Right lung (tissue), 2 donors: ENCODE measurements at regions not wholly inside any gene's neighbourhood (a gene's known extent, or its start where the extent isn't known, plus 50 kb on each side); places are given as distances from the start of the nearest gene placed in this dataset.

ENCODE experiments used
- DNase-seq, 2 donors: peaks; one replicate each; pipeline ENCODE4 v3.0.0-alpha.2; 2013

GRCh38 chr20:50374541-50375078 is 135.6 kb upstream of the PTPN1 start:
- DNase-seq, result no peak

GRCh38 chr20:50376179-50376887 is 133.8 kb upstream of the PTPN1 start:
- DNase-seq, result no peak

DNA sequence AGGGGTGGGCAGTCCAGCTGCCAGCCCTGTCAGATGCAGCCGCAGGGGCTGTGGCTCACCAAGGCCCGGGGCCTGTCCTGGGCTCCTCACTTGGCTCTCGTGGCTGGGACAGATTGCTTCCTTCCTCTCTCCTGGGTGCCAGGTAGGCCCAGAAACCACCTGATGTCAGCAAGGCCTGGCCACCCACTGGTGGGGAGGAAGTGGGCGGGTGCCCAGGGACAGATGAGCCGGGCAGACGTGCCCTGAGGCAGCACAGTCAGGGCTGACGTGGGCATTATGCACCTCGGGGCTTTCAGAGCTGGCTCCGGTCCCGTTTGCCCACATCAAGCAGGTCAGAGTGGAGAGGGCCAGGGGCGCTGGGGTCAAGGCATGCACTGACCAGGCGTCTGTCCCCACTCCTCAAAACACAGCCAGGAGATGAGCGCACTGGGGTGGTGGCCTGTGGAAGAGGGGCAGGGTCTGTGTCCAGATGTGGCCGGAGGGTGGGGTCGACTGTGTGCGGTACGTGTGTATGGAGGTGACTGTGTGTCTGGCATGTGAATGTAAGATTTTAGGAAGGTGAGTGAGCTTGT is 133.2 kb upstream of the PTPN1 start:
- DNase-seq, result no peak

GRCh38 chr20:50378170-50379000 is 131.8 kb upstream of the PTPN1 start:
- DNase-seq, result no peak

DNA sequence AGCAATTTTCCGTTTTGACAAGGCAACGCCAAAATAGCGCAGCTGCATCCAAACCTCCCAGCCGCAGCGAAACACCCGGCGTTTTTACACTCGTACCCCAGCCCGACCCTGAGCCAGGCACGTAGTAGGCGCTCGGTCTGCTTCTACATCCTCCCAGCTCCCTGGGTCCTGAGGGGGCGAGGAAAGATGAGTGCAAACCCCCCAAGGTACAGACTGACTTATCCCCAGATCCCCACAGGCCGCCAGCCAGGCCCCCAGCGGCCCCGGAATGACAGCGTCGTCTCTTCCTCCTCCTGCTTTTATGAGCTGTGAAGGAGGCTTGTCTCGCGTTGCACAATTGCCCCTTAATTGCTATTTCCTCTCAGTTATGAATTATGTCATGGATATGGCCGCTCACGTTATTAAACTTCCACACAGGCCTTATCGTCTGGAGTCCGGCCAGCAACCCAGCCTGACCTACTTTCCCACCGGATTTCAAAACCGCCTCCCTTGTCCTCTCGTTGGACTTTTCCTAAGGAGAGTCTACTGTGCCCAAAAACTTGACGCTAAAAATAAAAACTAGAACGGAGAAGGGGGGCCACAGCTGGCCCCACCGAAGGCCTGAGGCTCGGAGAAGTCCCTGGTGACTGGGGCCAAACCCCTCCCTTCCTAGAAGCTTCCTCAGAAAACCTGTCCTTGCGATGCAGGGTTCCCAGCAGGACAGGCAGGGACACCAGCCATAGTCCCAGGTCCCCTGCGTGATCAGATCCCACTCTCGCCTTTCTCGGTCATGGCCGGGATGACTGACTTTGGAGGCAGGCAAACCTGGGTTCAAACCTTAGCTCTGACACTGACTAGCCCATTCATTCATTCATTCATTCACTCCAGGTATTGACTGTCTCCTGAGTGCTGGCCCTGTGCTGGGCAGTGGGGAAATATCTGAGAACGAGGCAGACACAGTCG is 130.9 kb upstream of the PTPN1 start:
- peak; percentile 96 to 98 for DNase-seq

- DNase-seq, result no peak
These were observed 130.0 kb upstream of the PTPN1 start for GRCh38 chr20:50379991-50380696.

GRCh38 chr20:50380697-50381040 is 129.5 kb upstream of the PTPN1 start:
- no peak for DNase-seq

DNA sequence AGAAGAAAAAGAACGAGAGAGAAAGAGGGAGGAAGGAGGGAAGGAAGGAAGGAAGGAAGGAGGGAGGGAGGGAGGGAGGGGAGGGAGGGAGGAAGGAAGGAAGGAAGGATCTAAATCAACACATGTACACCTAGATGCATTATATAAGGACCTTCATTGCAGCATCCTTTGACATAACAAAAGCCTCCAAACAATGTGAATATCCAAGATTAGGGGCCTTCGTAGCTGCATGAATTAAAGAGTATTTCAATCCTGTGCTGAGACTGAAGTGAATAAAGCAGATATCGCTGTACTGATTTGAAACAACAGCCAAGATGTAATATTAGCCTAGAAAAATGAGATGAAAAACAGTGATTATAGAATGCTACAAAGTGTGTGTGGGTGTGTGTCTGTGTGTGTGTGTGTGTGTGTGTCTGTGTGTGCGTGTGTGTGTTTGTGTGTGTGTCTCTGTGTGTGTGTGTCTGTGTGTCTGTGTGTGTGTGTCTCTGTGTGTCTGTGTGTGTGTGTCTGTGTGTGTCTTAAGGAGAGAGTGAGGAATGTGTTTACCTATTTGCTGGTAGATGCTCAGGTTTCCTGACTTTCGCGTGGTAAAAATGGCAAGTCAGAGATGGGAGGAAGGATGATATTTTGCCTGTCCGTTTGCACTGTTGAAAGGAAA is 129.0 kb upstream of the PTPN1 start:
- DNase-seq, result no peak

GRCh38 chr20:50381771-50382593 is 128.2 kb upstream of the PTPN1 start:
- DNase-seq, result no peak

GRCh38 chr20:50385733-50386640 is 124.2 kb upstream of the PTPN1 start:
- no peak for DNase-seq

DNA sequence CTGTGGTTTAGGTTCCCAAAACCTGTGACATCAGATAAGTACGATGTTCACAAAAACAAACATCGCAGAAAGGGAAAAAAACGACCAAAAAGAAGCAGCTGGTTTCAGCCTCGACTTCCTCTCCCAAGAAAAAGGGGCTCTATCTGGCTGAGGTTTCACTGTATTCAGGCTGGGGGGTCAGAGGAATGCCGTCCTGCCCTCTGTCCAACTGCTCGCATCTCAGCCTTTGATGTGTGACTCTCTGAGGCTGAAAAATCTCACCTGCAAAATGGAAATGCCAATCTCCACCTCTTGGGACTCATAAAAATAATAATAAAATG is 123.6 kb upstream of the PTPN1 start:
- DNase-seq, result no peak

GRCh38 chr20:50387218-50387995 is 122.8 kb upstream of the PTPN1 start:
- DNase-seq, result no peak

DNA sequence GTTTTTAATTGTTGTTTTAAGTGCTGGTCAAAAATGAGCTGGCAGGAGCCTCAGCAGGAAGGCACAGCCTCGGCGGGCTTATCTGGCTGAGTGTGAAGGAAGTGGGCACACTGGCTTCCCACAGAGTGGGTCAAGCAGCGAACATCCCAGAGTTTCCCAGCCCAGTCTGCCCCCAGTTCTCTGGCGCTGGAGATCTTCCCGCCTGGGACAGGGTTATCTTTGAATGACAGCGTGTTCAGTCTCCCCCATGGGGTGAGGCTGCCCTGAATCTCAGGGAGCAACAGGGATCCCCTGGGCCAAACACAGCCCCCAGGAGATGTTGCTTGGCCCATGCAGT is 122.2 kb upstream of the PTPN1 start:
- no peak for DNase-seq

DNA sequence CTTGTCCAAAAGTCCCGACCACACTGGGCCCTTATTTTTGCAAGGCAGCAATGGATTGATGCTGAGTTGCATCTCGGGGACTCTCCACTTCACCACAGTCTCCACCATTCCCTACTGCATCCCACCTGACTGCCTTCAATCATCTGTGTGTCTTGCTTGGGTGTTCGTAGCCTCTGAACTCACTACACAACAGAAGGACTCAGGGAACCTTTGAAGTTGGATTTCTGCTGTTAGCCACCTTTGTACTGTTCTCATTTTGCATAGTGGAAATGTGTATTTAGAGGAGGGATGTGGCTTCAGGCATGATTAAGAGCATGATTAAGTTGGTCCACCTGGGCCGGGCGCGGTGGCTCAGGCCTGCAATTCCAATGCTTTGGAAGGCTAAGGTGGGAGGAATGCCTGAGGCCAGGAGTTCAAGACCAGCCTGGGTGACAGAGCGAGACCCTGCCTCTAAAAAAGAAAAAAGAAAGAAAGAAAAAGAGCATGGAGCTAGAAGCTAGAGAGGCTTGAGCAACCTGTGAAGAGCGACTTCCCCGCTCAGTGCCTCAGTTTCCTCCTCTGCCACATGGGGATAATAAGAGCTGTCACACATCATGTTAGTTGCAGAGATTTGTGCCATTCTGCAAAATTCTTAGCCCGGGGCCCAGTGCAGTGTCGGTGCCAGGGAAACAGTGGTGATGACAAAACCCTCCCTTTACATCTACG is 121.3 kb upstream of the PTPN1 start:
- DNase-seq, result no peak

DNA sequence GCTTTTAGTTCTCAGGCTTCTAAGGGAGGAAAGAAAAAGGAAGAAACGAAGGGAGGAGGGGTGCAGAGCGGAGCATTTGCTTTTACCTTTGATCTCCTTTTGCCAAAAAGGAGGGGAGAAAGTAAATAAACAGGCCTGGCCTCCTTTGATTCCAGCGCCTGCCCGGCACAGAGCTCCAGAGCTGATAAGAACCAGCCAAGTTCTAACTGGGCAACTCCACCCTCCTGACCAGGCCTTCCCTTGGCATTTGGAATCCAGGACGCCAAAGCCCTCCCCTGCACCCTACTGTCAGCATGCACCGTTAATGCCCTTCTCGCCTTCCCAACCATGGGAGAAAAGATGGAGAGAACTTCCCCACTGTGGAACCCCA is 120.8 kb upstream of the PTPN1 start:
- no peak for DNase-seq

- no peak for DNase-seq
These were observed 120.1 kb upstream of the PTPN1 start for GRCh38 chr20:50389808-50390684.
